Upper lobe of left lung (tissue), 6 donors: ENCODE measurements at regions not wholly inside any gene's neighbourhood (a gene's known extent, or its start where the extent isn't known, plus 50 kb on each side); places are given as distances from the start of the nearest gene placed in this dataset.

Experiments
- ATAC-seq, 2 donors: fragments of 200-7000 bp; cut with Tn5 transposase; one replicate each; pipeline ENCODE4 v1.9.1; 2022; ENCODE audit warnings: mild to moderate bottlenecking in 2 of 2, moderate library complexity in 2 of 2; ENCODE audit not compliant: low FRiP score in 2 of 2
- DNase-seq, 2 donors: peaks; one replicate each; pipeline ENCODE4 v3.0.0-alpha.2; 2019 to 2020
- H3K27ac ChIP-seq, 4 donors: fragments of 200-600 bp; sonication (generic); one replicate each; pipeline ENCODE4 v1.5.1; 2016 to 2019
- H3K27me3 ChIP-seq, 4 donors: fragments of 200-600 bp; sonication (generic); one replicate each; pipeline ENCODE4 v1.5.1; 2017 to 2019
- H3K36me3 ChIP-seq, 4 donors: fragments of 200-600 bp; sonication (generic); one replicate each; pipeline ENCODE4 v1.5.1; 2016 to 2019
- H3K4me1 ChIP-seq, 4 donors: fragments of 200-600 bp; sonication (generic); one replicate each; pipeline ENCODE4 v1.5.1; 2018 to 2019
- H3K4me3 ChIP-seq, 4 donors: fragments of 200-600 bp; sonication (generic); one replicate each; pipeline ENCODE4 v1.5.1; 2017 to 2019; ENCODE audit warnings: mild to moderate bottlenecking in 2 of 4, moderate library complexity in 1 of 4
- H3K9me3 ChIP-seq, 4 donors: fragments of 200-600 bp; sonication (generic); one replicate each; pipeline ENCODE4 v1.5.1; 2018 to 2019
- EP300 ChIP-seq, 4 donors: sonication (generic); formaldehyde crosslinking; IDR thresholded peaks; one replicate each; pipeline ENCODE4 v1.5.1; 2017; ENCODE audit warnings: antibody characterized with exemption in 4 of 4, control low read depth in 2 of 4
- POLR2A ChIP-seq, 4 donors: fragments of 450-650 bp; IDR thresholded peaks; one replicate each; pipeline ENCODE4 v1.5.1; 2016 to 2017; ENCODE audit warnings: antibody characterized with exemption in 4 of 4, mild to moderate bottlenecking in 2 of 4
- POLR2AphosphoS5 ChIP-seq, 2 donors: sonication (generic); formaldehyde crosslinking; IDR thresholded peaks; one replicate each; pipeline ENCODE4 v1.5.1; 2017; ENCODE audit warnings: antibody characterized with exemption in 2 of 2
- WGBS, 2 donors: methylation state at CpG; one replicate each; pipeline ENCODE4 v1.1.5; 2017 to 2018; 5-methylcytosine and 5-hydroxymethylcytosine counted together
- TF ChIP-seq, protein P1 (sequence below), 6 experiments: fragments of 450-650 bp in 4 of 6; fragments of 200-600 bp in 2 of 6; sonication (generic) in 2 of 6; IDR thresholded peaks; one replicate each; pipeline ENCODE4 v1.5.1; 2016 to 2019; ENCODE audit warnings: antibody characterized with exemption in 6 of 6
- donor health status: DM: no; HTN: no; CAD: no; lungs with moderate emphysema.
- donor health status: DM: no; HTN: yes; CAD: no; lungs with severe emphysema.

DNA sequence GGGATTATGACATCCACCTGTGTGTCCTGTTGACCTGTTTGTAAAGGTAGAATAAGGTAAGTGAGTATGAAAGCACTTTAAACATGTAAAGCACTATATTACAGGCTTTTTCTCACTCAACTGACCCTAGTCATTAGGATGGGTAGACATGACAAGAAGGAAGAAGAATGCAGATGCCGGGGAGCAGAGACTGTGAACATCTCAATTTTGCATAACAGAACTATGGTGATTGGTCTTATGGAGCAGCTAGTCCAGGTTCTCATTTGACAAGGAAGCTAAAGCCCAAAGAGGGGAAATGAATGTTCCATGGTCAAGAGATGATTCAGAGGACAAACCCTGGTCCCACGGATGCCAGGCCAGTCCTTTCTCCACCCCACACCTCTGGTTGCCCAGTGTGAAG is 200.1 kb upstream of the BCL6 start:
- DNase-seq (no peak), ATAC-seq (no peak)
- 84 to 93% methylated on average over 2 of the region's 2 CpGs for WGBS, 2 donors
- no peaks in the 10 kb centered on the region for H3K9me3 ChIP-seq
- no peaks in the 10 kb centered on the region for H3K36me3 ChIP-seq
- TF ChIP-seq, protein P1, sequence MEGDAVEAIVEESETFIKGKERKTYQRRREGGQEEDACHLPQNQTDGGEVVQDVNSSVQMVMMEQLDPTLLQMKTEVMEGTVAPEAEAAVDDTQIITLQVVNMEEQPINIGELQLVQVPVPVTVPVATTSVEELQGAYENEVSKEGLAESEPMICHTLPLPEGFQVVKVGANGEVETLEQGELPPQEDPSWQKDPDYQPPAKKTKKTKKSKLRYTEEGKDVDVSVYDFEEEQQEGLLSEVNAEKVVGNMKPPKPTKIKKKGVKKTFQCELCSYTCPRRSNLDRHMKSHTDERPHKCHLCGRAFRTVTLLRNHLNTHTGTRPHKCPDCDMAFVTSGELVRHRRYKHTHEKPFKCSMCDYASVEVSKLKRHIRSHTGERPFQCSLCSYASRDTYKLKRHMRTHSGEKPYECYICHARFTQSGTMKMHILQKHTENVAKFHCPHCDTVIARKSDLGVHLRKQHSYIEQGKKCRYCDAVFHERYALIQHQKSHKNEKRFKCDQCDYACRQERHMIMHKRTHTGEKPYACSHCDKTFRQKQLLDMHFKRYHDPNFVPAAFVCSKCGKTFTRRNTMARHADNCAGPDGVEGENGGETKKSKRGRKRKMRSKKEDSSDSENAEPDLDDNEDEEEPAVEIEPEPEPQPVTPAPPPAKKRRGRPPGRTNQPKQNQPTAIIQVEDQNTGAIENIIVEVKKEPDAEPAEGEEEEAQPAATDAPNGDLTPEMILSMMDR (IDR thresholded peaks at IDR 0.05) = no peak
- no peak for TF ChIP-seq POLR2A (IDR thresholded peaks at IDR 0.05)
- no peak for TF ChIP-seq EP300 (IDR thresholded peaks at IDR 0.05)
- no peak overlapping the region for H3K4me3 ChIP-seq
- H3K27me3 ChIP-seq = no peaks in the 10 kb centered on the region
- H3K27ac ChIP-seq = no peak overlapping the region
- peaks cover 0 to 9% (median 6%) of the 10 kb centered on the region in 4 donors for H3K4me1 ChIP-seq

DNA sequence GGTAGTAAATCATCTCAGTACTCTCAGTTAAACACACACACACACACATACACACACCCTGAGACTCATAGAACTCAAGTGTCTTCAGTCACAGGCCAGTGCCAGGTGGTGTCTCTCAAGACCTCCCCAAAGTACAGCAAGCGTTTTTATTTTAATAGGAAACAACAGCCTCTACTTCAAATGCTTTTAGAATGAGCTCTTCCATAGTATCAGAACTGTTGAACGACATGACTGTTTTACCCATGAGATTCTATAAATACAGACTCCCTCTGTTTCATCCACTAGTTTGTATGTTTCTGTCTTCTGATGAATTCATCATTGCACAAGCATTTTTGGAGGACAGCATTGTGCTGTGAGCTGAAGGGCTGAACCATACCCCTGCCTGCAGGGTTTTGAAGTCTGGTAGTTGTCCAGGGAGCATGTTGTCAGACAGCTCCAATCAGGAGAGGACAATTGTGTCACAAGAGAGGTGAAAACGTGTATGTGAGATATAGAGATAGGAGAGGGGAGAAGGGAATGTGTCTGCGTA is 201.0 kb upstream of the BCL6 start:
- H3K4me1 ChIP-seq = peaks cover 0 to 9% (median 6%) of the 10 kb centered on the region in 4 donors
- no peak overlapping the region for H3K4me3 ChIP-seq
- DNase-seq = no peak
- WGBS, 2 donors = 51 to 69% methylated on average over 4 of the region's 4 CpGs
- no peaks in the 10 kb centered on the region for H3K27me3 ChIP-seq
- no peaks in the 10 kb centered on the region for H3K9me3 ChIP-seq
- no peak overlapping the region for H3K27ac ChIP-seq
- no peak for TF ChIP-seq POLR2A (IDR thresholded peaks at IDR 0.05)
- TF ChIP-seq, protein P1 (IDR thresholded peaks at IDR 0.05) = no peak
- TF ChIP-seq POLR2AphosphoS5 (IDR thresholded peaks at IDR 0.05) = no peak
- no peak for TF ChIP-seq EP300 (IDR thresholded peaks at IDR 0.05)
- H3K36me3 ChIP-seq = no peaks in the 10 kb centered on the region
- ATAC-seq = no peak

DNA sequence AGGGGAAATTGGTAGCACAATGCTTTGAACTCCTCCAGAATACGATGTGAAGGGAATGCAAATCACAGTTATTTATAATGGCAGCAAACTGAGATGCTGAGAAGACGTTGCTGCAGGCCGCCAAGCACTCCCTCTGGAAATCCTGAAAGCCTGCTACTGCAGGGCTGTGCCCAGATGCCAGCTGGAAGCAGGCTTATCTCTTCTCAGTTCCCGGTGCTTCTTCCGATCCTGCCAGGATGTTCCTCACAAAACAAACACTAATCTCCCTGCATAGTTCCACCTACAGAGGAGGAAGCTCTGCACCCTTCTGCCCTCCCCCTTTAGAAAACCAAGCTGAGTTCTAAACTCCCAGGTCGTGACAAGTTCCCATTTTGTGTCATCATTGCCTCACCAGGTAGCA is 201.7 kb upstream of the BCL6 start:
- ATAC-seq = no peak
- TF ChIP-seq, protein P1 (IDR thresholded peaks at IDR 0.05) = no peak
- no peak for TF ChIP-seq EP300 (IDR thresholded peaks at IDR 0.05)
- no peak for TF ChIP-seq POLR2AphosphoS5 (IDR thresholded peaks at IDR 0.05)
- no peak for TF ChIP-seq POLR2A (IDR thresholded peaks at IDR 0.05)
- no peak for DNase-seq
- Histone ChIP-seq H3K36me3 (no peaks in the 10 kb centered on the region), H3K27me3 (no peaks in the 10 kb centered on the region), H3K4me1 (peaks cover 1 to 12% (median 10%) of the 10 kb centered on the region in 4 donors), H3K27ac (no peak overlapping the region), H3K4me3 (no peak overlapping the region), H3K9me3 (no peaks in the 10 kb centered on the region)
- WGBS, 2 donors = 51 to 56% methylated on average over 6 of the region's 6 CpGs

DNA sequence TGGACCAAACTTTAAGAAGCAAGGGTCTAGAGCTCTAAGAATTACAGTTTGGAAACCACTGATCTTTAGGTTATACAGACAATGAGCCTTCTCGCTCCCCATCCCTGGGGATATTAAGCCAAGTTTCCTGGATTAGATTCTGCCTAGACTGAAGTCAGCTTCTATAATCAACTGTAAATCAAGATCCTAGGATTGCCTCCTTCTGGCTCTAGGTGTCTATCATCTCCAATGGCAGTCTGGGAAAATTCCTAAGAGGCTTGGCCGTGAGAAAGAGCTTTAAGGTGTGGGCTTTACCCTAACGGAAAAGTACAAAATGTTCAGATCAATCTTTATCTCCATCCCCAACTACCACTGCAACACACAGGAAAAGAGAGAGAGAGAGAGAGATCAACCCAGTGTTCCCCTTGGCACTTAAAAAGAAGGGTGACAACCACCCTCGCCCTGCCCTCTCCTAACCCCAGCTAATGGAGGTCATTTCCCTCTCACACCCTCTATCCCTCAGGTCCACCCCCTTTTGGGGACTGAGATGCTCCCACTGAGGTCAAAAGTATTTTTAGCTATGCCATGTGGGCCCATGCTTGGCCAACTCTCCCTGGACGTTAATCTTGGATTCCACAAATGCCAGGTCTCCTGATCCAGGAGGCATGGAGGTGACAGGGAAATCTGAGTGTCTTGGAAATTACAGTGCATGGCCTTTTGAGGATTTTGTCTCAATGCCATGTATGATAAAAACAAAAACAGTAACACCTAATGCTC is 202.8 kb upstream of the BCL6 start:
- Histone ChIP-seq H3K4me1 (peaks cover 3 to 15% (median 11%) of the 10 kb centered on the region in 4 donors), H3K27me3 (no peaks in the 10 kb centered on the region), H3K27ac (no peak overlapping the region), H3K4me3 (no peak overlapping the region), H3K36me3 (no peaks in the 10 kb centered on the region), H3K9me3 (no peaks in the 10 kb centered on the region)
- TF ChIP-seq POLR2A (IDR thresholded peaks at IDR 0.05) (no peak), EP300 (IDR thresholded peaks at IDR 0.05) (no peak), POLR2AphosphoS5 (IDR thresholded peaks at IDR 0.05) (no peak)
- TF ChIP-seq, protein P1 (IDR thresholded peaks at IDR 0.05) = no peak
- WGBS, 2 donors = 88 to 90% methylated on average over 5 of the region's 5 CpGs
- DNase-seq = no peak
- ATAC-seq = no peak
